HCT116 (cell line): ENCODE measurements at regions not wholly inside any gene's neighbourhood (a gene's known extent, or its start where the extent isn't known, plus 50 kb on each side); places are given as distances from the start of the nearest gene placed in this dataset.

Source experiments
- EZH2 ChIP-seq: fragments of 200-600 bp; sonication (generic); IDR thresholded peaks from 2 replicates; pipeline ENCODE4 v1.6.1; 2017; ENCODE audit warnings: antibody characterized with exemption, mixed run types
- JUND ChIP-seq: IDR thresholded peaks from 2 replicates; pipeline ENCODE4 v1.6.1; 2012
- POLR2A ChIP-seq: IDR thresholded peaks from 2 replicates; pipeline ENCODE4 v1.7.0; 2011; ENCODE audit warnings: borderline replicate concordance; ENCODE audit not compliant: insufficient read depth, insufficient read length; ENCODE audit errors: extremely low read depth
- POLR2AphosphoS5 ChIP-seq: IDR thresholded peaks from 2 replicates; pipeline ENCODE4 v1.6.1; 2011; ENCODE audit warnings: mild to moderate bottlenecking, low read depth, low read length, moderate library complexity
- RAD21 ChIP-seq: IDR thresholded peaks from 2 replicates; pipeline ENCODE4 v1.6.1; 2012; ENCODE audit warnings: low read depth, mild to moderate bottlenecking
- SIN3A ChIP-seq: IDR thresholded peaks from 2 replicates; pipeline ENCODE4 v1.6.1; 2012; ENCODE audit warnings: low read depth
- SP1 ChIP-seq: IDR thresholded peaks from 2 replicates; pipeline ENCODE4 v1.6.1; 2012; ENCODE audit warnings: low read depth
- SRF ChIP-seq: IDR thresholded peaks from 2 replicates; pipeline ENCODE4 v1.6.1; 2012; ENCODE audit warnings: low read depth
- TCF7L2 ChIP-seq: IDR thresholded peaks from 2 replicates; pipeline ENCODE4 v1.7.0; 2011; ENCODE audit warnings: borderline replicate concordance, inconsistent platforms; ENCODE audit not compliant: insufficient read depth, insufficient read length; ENCODE audit errors: extremely low read depth
- YY1 ChIP-seq: IDR thresholded peaks from 2 replicates; pipeline ENCODE4 v1.6.1; 2011; ENCODE audit warnings: low read length, low read depth, moderate library complexity, mild to moderate bottlenecking; ENCODE audit not compliant: insufficient replicate concordance; ENCODE audit errors: extremely low read depth
- ZNF274 ChIP-seq: fragments of 200-500 bp; sonication (Bioruptor generic); IDR thresholded peaks from 2 replicates; pipeline ENCODE4 v1.6.1; 2014; ENCODE audit warnings: mild to moderate bottlenecking, low read depth, low read length, inconsistent platforms
- TF ChIP-seq, protein P1 (sequence below), 3 experiments: fragments of 200-600 bp in 1 of 3; sonication (generic) in 1 of 3; IDR thresholded peaks in 2 of 3; conservative IDR thresholded peaks in 1 of 3; 2 replicates each; pipeline ENCODE4 v1.5.1; 2012 to 2017; ENCODE audit warnings: low read depth in 2 of 3, low read length in 2 of 3, antibody characterized with exemption in 1 of 3, borderline replicate concordance in 1 of 3, control low read depth in 1 of 3, mild to moderate bottlenecking in 1 of 3, mixed read lengths in 1 of 3, mixed run types in 1 of 3, moderate library complexity in 1 of 3; ENCODE audit not compliant: insufficient read depth in 1 of 3
- TF ChIP-seq, protein P2 (sequence below): IDR thresholded peaks from 2 replicates; pipeline ENCODE4 v1.6.1; 2012
- TF ChIP-seq, protein P3 (sequence below): IDR thresholded peaks from 2 replicates; pipeline ENCODE4 v1.6.1; 2012; ENCODE audit warnings: low read depth

DNA sequence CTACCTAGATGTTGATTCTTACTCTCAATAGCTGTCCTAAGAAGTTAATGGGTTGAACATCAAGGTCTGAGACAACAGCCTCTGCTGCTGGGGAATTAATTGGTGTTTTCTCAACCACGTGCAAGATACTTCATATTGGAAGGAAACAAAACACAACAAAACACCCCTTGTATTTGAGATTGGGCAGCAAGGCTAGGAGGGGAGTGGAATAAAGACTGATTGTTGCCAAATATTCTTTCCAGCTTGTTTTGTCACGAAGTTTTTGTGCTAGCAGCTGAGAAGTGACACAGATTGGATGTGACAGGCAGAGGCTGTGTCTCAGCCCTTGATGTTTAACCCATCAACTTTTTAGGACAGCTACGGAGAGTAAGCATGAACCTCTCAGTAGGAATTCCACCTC, 808.4 kb downstream of the IGSF11 start:
- TF ChIP-seq POLR2AphosphoS5 (no peak), SP1 (no peak), POLR2A (no peak), EZH2 (no peak), YY1 (no peak), ZNF274 (no peak), JUND (no peak), SIN3A (no peak), SRF (no peak), RAD21 (no peak), TCF7L2 (no peak)
- TF ChIP-seq, protein P1, sequence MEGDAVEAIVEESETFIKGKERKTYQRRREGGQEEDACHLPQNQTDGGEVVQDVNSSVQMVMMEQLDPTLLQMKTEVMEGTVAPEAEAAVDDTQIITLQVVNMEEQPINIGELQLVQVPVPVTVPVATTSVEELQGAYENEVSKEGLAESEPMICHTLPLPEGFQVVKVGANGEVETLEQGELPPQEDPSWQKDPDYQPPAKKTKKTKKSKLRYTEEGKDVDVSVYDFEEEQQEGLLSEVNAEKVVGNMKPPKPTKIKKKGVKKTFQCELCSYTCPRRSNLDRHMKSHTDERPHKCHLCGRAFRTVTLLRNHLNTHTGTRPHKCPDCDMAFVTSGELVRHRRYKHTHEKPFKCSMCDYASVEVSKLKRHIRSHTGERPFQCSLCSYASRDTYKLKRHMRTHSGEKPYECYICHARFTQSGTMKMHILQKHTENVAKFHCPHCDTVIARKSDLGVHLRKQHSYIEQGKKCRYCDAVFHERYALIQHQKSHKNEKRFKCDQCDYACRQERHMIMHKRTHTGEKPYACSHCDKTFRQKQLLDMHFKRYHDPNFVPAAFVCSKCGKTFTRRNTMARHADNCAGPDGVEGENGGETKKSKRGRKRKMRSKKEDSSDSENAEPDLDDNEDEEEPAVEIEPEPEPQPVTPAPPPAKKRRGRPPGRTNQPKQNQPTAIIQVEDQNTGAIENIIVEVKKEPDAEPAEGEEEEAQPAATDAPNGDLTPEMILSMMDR (IDR thresholded peaks at IDR 0.05 in 2 of 3, conservative IDR thresholded peaks at IDR 0.05 in 1 of 3; ENCODE audit: borderline replicate concordance in 1 of 3, insufficient read depth in 1 of 3, low read depth in 2 of 3, low read length in 2 of 3) = no peak
- TF ChIP-seq, protein P2, sequence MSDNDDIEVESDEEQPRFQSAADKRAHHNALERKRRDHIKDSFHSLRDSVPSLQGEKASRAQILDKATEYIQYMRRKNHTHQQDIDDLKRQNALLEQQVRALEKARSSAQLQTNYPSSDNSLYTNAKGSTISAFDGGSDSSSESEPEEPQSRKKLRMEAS = no peak
- TF ChIP-seq, protein P3, sequence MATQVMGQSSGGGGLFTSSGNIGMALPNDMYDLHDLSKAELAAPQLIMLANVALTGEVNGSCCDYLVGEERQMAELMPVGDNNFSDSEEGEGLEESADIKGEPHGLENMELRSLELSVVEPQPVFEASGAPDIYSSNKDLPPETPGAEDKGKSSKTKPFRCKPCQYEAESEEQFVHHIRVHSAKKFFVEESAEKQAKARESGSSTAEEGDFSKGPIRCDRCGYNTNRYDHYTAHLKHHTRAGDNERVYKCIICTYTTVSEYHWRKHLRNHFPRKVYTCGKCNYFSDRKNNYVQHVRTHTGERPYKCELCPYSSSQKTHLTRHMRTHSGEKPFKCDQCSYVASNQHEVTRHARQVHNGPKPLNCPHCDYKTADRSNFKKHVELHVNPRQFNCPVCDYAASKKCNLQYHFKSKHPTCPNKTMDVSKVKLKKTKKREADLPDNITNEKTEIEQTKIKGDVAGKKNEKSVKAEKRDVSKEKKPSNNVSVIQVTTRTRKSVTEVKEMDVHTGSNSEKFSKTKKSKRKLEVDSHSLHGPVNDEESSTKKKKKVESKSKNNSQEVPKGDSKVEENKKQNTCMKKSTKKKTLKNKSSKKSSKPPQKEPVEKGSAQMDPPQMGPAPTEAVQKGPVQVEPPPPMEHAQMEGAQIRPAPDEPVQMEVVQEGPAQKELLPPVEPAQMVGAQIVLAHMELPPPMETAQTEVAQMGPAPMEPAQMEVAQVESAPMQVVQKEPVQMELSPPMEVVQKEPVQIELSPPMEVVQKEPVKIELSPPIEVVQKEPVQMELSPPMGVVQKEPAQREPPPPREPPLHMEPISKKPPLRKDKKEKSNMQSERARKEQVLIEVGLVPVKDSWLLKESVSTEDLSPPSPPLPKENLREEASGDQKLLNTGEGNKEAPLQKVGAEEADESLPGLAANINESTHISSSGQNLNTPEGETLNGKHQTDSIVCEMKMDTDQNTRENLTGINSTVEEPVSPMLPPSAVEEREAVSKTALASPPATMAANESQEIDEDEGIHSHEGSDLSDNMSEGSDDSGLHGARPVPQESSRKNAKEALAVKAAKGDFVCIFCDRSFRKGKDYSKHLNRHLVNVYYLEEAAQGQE = no peak
